ENCODE measurements at regions not wholly inside any gene's neighbourhood (a gene's known extent, or its start where the extent isn't known, plus 50 kb on each side); places are given as distances from the start of the nearest gene placed in this dataset.

DNA sequence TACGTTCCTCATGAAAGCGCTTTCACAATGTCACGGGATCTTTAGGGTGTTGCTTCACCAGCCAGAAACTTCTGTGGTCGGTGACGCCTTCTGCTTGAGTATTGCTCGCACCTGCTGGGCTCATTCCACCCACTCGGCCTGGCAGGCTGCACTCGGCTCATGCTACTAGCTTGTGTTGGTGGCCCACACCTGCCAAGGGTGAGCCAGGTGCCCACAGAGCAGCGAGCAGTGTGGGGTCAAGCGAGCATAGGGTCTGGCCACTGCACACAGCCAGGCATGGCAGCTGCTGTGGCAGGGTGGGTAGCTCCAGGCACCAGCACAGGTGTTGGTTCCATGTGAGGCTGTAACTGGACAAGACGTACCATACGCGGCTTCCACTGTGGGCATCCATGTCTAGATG, 202.9 kb upstream of the CADM2 start:
- intact Hi-C loops (cut with micrococcal nuclease; ENCODE audit: unreplicated experiment) = no loop called here
- no TSS peak for BruUV-seq (replicated peaks)
- no peaks in the 10 kb centered on the region for H3K27me3 Mint-ChIP-seq (ENCODE audit: unreplicated experiment)
- H3K4me1 Mint-ChIP-seq (ENCODE audit: low read depth, unreplicated experiment) = no peaks in the 10 kb centered on the region
- no peak for DNase-seq
- TF ChIP-seq, protein P1, sequence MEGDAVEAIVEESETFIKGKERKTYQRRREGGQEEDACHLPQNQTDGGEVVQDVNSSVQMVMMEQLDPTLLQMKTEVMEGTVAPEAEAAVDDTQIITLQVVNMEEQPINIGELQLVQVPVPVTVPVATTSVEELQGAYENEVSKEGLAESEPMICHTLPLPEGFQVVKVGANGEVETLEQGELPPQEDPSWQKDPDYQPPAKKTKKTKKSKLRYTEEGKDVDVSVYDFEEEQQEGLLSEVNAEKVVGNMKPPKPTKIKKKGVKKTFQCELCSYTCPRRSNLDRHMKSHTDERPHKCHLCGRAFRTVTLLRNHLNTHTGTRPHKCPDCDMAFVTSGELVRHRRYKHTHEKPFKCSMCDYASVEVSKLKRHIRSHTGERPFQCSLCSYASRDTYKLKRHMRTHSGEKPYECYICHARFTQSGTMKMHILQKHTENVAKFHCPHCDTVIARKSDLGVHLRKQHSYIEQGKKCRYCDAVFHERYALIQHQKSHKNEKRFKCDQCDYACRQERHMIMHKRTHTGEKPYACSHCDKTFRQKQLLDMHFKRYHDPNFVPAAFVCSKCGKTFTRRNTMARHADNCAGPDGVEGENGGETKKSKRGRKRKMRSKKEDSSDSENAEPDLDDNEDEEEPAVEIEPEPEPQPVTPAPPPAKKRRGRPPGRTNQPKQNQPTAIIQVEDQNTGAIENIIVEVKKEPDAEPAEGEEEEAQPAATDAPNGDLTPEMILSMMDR (IDR thresholded peaks at IDR 0.05; ENCODE audit: unreplicated experiment) = no peak
- no peaks in the 10 kb centered on the region for H3K36me3 Mint-ChIP-seq (ENCODE audit: insufficient read depth, unreplicated experiment)
- H3K9me3 Mint-ChIP-seq (ENCODE audit: low read depth, unreplicated experiment) = no peaks in the 10 kb centered on the region
- H3K27ac Mint-ChIP-seq (ENCODE audit: unreplicated experiment) = no peak overlapping the region
- H3K4me3 Mint-ChIP-seq (ENCODE audit: low read depth, unreplicated experiment) = no peak overlapping the region
- CTCF ChIA-PET = no interaction called here

DNA sequence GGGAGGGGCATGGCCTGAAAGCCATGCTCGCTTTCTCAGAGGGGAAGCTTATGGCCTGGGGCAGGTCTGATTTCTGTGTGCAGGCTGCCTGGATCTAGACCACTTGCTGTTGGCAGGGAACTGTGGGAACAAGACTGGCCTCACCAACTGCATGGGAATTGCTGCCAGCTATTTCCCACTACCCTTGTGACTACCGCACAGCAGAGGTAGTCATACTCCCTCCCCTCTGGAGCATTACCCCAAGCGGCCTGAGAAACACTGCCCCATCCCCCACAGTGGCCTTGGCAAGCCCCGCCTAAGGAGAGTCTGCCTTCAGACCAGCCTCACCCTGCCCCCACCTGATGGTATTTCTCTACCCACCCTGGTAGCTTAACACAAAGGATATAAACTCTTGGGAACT, 199.4 kb upstream of the CADM2 start:
- no TSS peak for BruUV-seq (replicated peaks)
- no peak for DNase-seq
- H3K27me3 Mint-ChIP-seq (ENCODE audit: unreplicated experiment) = no peaks in the 10 kb centered on the region
- CTCF ChIA-PET = no interaction called here
- H3K9me3 Mint-ChIP-seq (ENCODE audit: low read depth, unreplicated experiment) = peaks cover 3% of the 10 kb centered on the region
- H3K27ac Mint-ChIP-seq (ENCODE audit: unreplicated experiment) = no peak overlapping the region
- TF ChIP-seq, protein P1 (IDR thresholded peaks at IDR 0.05; ENCODE audit: unreplicated experiment) = no peak
- no peak overlapping the region for H3K4me3 Mint-ChIP-seq (ENCODE audit: low read depth, unreplicated experiment)
- intact Hi-C loops (cut with micrococcal nuclease; ENCODE audit: unreplicated experiment) = no loop called here
- H3K4me1 Mint-ChIP-seq (ENCODE audit: low read depth, unreplicated experiment) = no peaks in the 10 kb centered on the region
- no peaks in the 10 kb centered on the region for H3K36me3 Mint-ChIP-seq (ENCODE audit: insufficient read depth, unreplicated experiment)

DNA sequence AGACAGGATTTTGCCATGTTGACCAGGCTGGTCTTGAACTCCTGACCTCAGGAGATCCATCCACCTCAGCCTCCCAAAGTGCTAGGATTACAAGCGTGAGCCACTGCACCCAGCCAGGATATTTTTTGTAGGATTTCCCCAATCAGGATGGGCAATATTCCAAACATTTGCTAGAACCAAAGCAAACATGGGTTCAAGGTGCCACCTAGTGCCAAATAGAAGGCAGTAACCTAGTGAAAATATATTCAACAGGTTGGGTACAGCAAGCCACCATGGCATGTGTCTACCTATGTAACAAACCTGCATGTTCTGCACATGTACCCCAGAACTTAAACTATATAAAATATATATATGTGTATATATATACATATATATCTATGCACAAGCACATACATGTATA, 185.9 kb upstream of the CADM2 start:
- intact Hi-C loops (cut with micrococcal nuclease; ENCODE audit: unreplicated experiment) = no loop called here
- Mint-ChIP-seq H3K27ac (ENCODE audit: unreplicated experiment) (no peak overlapping the region), H3K4me3 (ENCODE audit: low read depth, unreplicated experiment) (no peak overlapping the region), H3K27me3 (ENCODE audit: unreplicated experiment) (no peaks in the 10 kb centered on the region), H3K9me3 (ENCODE audit: low read depth, unreplicated experiment) (peaks cover 11% of the 10 kb centered on the region), H3K36me3 (ENCODE audit: insufficient read depth, unreplicated experiment) (no peaks in the 10 kb centered on the region), H3K4me1 (ENCODE audit: low read depth, unreplicated experiment) (no peaks in the 10 kb centered on the region)
- CTCF ChIA-PET = no interaction called here
- DNase-seq = no peak
- no TSS peak for BruUV-seq (replicated peaks)
- TF ChIP-seq, protein P1 (IDR thresholded peaks at IDR 0.05; ENCODE audit: unreplicated experiment) = no peak

DNA sequence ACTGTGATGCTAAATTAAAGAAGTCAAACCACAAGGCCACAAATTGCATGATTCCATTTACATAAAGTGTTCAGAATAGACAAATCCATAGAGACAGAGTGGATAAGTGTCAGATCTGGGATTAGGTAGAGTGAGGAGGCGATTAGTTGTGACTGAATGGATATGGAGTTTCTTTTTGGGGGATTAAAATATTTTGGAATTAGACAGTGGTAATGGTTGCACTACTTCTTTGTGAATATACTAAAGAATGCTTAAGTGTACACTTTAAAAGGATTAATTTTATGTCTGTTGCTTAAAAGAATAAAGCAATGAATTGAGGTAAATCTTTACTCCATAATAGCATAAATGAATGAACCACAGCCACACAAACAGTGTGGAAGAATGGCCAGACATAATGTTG, 175.5 kb upstream of the CADM2 start:
- H3K9me3 Mint-ChIP-seq (ENCODE audit: low read depth, unreplicated experiment) = no peaks in the 10 kb centered on the region
- BruUV-seq (replicated peaks) = no TSS peak
- no peaks in the 10 kb centered on the region for H3K4me1 Mint-ChIP-seq (ENCODE audit: low read depth, unreplicated experiment)
- H3K36me3 Mint-ChIP-seq (ENCODE audit: insufficient read depth, unreplicated experiment) = no peaks in the 10 kb centered on the region
- CTCF ChIA-PET = no interaction called here
- DNase-seq = no peak
- H3K27me3 Mint-ChIP-seq (ENCODE audit: unreplicated experiment) = no peaks in the 10 kb centered on the region
- intact Hi-C loops (cut with micrococcal nuclease; ENCODE audit: unreplicated experiment) = no loop called here
- TF ChIP-seq, protein P1 (IDR thresholded peaks at IDR 0.05; ENCODE audit: unreplicated experiment) = no peak
- H3K4me3 Mint-ChIP-seq (ENCODE audit: low read depth, unreplicated experiment) = no peak overlapping the region
- no peak overlapping the region for H3K27ac Mint-ChIP-seq (ENCODE audit: unreplicated experiment)

DNA sequence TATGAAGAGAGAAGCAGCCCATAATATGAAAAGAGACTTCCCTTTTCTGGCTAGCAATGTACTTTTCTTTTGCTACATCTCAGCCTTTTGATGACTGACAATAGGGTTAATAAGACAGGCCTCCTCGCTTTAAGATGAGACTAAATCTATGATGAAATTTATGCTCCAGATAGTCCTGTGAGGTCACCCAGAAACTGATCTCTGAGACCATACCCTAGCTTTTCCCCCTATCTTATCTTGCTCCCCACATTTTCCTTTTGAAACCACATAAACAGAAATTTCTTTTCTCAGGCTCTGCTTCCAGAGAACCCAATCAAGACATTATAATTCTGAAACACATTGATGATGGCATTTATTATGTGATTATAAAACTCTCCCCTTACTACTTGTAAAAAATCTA, 168.8 kb upstream of the CADM2 start:
- H3K9me3 Mint-ChIP-seq (ENCODE audit: low read depth, unreplicated experiment) = no peaks in the 10 kb centered on the region
- H3K4me3 Mint-ChIP-seq (ENCODE audit: low read depth, unreplicated experiment) = no peak overlapping the region
- BruUV-seq (replicated peaks) = no TSS peak
- H3K27me3 Mint-ChIP-seq (ENCODE audit: unreplicated experiment) = no peaks in the 10 kb centered on the region
- no peaks in the 10 kb centered on the region for H3K36me3 Mint-ChIP-seq (ENCODE audit: insufficient read depth, unreplicated experiment)
- CTCF ChIA-PET = no interaction called here
- TF ChIP-seq, protein P1 (IDR thresholded peaks at IDR 0.05; ENCODE audit: unreplicated experiment) = no peak
- H3K4me1 Mint-ChIP-seq (ENCODE audit: low read depth, unreplicated experiment) = no peaks in the 10 kb centered on the region
- intact Hi-C loops (cut with micrococcal nuclease; ENCODE audit: unreplicated experiment) = no loop called here
- no peak for DNase-seq
- no peak overlapping the region for H3K27ac Mint-ChIP-seq (ENCODE audit: unreplicated experiment)

Measured in Calu3 (cell line).